Myocyte (in vitro differentiated cells): ENCODE measurements at regions not wholly inside any gene's neighbourhood (a gene's known extent, or its start where the extent isn't known, plus 50 kb on each side); places are given as distances from the start of the nearest gene placed in this dataset.

Source experiments
- DNase-seq: peaks from one replicate; pipeline ENCODE4 v3.0.0-alpha.2; 2012; ENCODE audit warnings: low read depth

GRCh38 chr3:107106316-107106715, 270.9 kb upstream of the CCDC54 start:
- no peak for DNase-seq

GRCh38 chr3:107106907-107107306, 270.3 kb upstream of the CCDC54 start:
- DNase-seq: no peak

GRCh38 chr3:107110596-107111305, 266.5 kb upstream of the CCDC54 start:
- peak; percentile 81 for DNase-seq

GRCh38 chr3:107111872-107112271, 265.4 kb upstream of the CCDC54 start:
- no peak for DNase-seq

- DNase-seq: no peak
Observed at GRCh38 chr3:107112356-107112755, 264.9 kb upstream of the CCDC54 start.

- no peak for DNase-seq
Observed at GRCh38 chr3:107116251-107116650, 261.0 kb upstream of the CCDC54 start.

GRCh38 chr3:107117156-107117555, 260.1 kb upstream of the CCDC54 start:
- DNase-seq: no peak

- DNase-seq: peak; percentile 87
Observed at GRCh38 chr3:107117922-107118536, 259.2 kb upstream of the CCDC54 start.

- peak; percentile 92 for DNase-seq
Observed at GRCh38 chr3:107124885-107125284, 252.4 kb upstream of the CCDC54 start.

GRCh38 chr3:107128946-107129345, 248.3 kb upstream of the CCDC54 start:
- no peak for DNase-seq

- DNase-seq: no peak
Observed at GRCh38 chr3:107130089-107130700, 247.0 kb upstream of the CCDC54 start.

- DNase-seq: peak; percentile 46
Observed at GRCh38 chr3:107132674-107133073, 244.6 kb upstream of the CCDC54 start.

- no peak for DNase-seq
Observed at GRCh38 chr3:107133891-107134290, 243.3 kb upstream of the CCDC54 start.

GRCh38 chr3:107142171-107142570, 235.1 kb upstream of the CCDC54 start:
- no peak for DNase-seq

GRCh38 chr3:107142786-107143575, 234.3 kb upstream of the CCDC54 start:
- peak; percentile 91 for DNase-seq

GRCh38 chr3:107150675-107151074, 226.6 kb upstream of the CCDC54 start:
- DNase-seq: no peak

GRCh38 chr3:107153981-107154380, 223.3 kb upstream of the CCDC54 start:
- DNase-seq: no peak

- no peak for DNase-seq
Observed at GRCh38 chr3:107172411-107172810, 204.8 kb upstream of the CCDC54 start.

GRCh38 chr3:107184375-107184774, 192.9 kb upstream of the CCDC54 start:
- DNase-seq: peak; percentile 25

- DNase-seq: no peak
Observed at GRCh38 chr3:107188262-107188661, 189.0 kb upstream of the CCDC54 start.

GRCh38 chr3:107189158-107189791, 188.0 kb upstream of the CCDC54 start:
- DNase-seq: no peak
